ENCODE measurements at regions not wholly inside any gene's neighbourhood (a gene's known extent, or its start where the extent isn't known, plus 50 kb on each side); places are given as distances from the start of the nearest gene placed in this dataset.
A peak's percentile ranks its signal among the peaks of the same experiment; 100 is the strongest.

GRCh38 chr11:16603890-16604793 lies 134.3 kb upstream of the C11orf58 start:
- peaks cover 42% of the 10 kb centered on the region for H3K27me3 ChIP-seq (ENCODE audit: control insufficient read depth, insufficient read depth, low read length)
- no TSS peak for BruUV-seq (replicated peaks)
- no peaks in the 10 kb centered on the region for H3K9me3 ChIP-seq (ENCODE audit: control insufficient read depth, insufficient read depth, low read depth, low read length)
- no peak for TF ChIP-seq REST (IDR thresholded peaks at IDR 0.05; ENCODE audit: insufficient read depth in 1 of 2, low read depth in 2 of 2, low read length in 1 of 2)
- no peak for TF ChIP-seq POLR2AphosphoS5 (IDR thresholded peaks at IDR 0.05; ENCODE audit: low read depth, low read length)
- TF ChIP-seq CTCF (IDR thresholded peaks at IDR 0.05): no peak
- TF ChIP-seq SIN3A (IDR thresholded peaks at IDR 0.05; ENCODE audit: borderline replicate concordance, insufficient read depth, low read depth, low read length): no peak
- no peak for TF ChIP-seq TCF7L2 (IDR thresholded peaks at IDR 0.05; ENCODE audit: low read depth, low read length)
- ChIA-PET POLR2A (no interaction called here), CTCF (no interaction called here)
- intact Hi-C loops (cut with micrococcal nuclease; ENCODE audit: unreplicated experiment) (no loop called here), in situ Hi-C loops (cut with HindIII; ENCODE audit: low pct_unique_long_range_greater_than_20kb, low sequenced_read_pairs) (no loop called here)
- H3K4me3 ChIP-seq (ENCODE audit: low read depth in 2 of 2, low read length in 2 of 2): peak overlapping the region; percentile 43 to 46
- no peaks in the 10 kb centered on the region for H3K36me3 ChIP-seq (ENCODE audit: control insufficient read depth, insufficient read depth, low read length)
- no peak for DNase-seq (ENCODE audit: low read depth, low spot score)
- ATAC-seq: peak; percentile 52
- H3K4me1 ChIP-seq (ENCODE audit: control insufficient read depth, insufficient read depth, low read length): peaks cover 13% of the 10 kb centered on the region
- no peak overlapping the region for H3K27ac ChIP-seq (ENCODE audit: low read length)

GRCh38 chr11:16603245-16603644 lies 135.2 kb upstream of the C11orf58 start:
- BruUV-seq (replicated peaks): no TSS peak
- ATAC-seq (no peak), DNase-seq (ENCODE audit: low read depth, low spot score) (no peak)
- intact Hi-C loops (cut with micrococcal nuclease; ENCODE audit: unreplicated experiment) (no loop called here), in situ Hi-C loops (cut with HindIII; ENCODE audit: low pct_unique_long_range_greater_than_20kb, low sequenced_read_pairs) (no loop called here)
- Histone ChIP-seq H3K27ac (ENCODE audit: low read length) (no peak overlapping the region), H3K4me1 (ENCODE audit: control insufficient read depth, insufficient read depth, low read length) (peaks cover 13% of the 10 kb centered on the region), H3K27me3 (ENCODE audit: control insufficient read depth, insufficient read depth, low read length) (peaks cover 36% of the 10 kb centered on the region), H3K4me3 (ENCODE audit: low read depth in 2 of 2, low read length in 2 of 2) (no peak overlapping the region), H3K9me3 (ENCODE audit: control insufficient read depth, insufficient read depth, low read depth, low read length) (no peaks in the 10 kb centered on the region), H3K36me3 (ENCODE audit: control insufficient read depth, insufficient read depth, low read length) (no peaks in the 10 kb centered on the region)
- TF ChIP-seq REST (IDR thresholded peaks at IDR 0.05; ENCODE audit: insufficient read depth in 1 of 2, low read depth in 2 of 2, low read length in 1 of 2) (no peak), SIN3A (IDR thresholded peaks at IDR 0.05; ENCODE audit: borderline replicate concordance, insufficient read depth, low read depth, low read length) (no peak), TCF7L2 (IDR thresholded peaks at IDR 0.05; ENCODE audit: low read depth, low read length) (no peak)
- ChIA-PET CTCF (no interaction called here), POLR2A (no interaction called here)
